ENCODE measurements at regions not wholly inside any gene's neighbourhood (a gene's known extent, or its start where the extent isn't known, plus 50 kb on each side); places are given as distances from the start of the nearest gene placed in this dataset.

DNA sequence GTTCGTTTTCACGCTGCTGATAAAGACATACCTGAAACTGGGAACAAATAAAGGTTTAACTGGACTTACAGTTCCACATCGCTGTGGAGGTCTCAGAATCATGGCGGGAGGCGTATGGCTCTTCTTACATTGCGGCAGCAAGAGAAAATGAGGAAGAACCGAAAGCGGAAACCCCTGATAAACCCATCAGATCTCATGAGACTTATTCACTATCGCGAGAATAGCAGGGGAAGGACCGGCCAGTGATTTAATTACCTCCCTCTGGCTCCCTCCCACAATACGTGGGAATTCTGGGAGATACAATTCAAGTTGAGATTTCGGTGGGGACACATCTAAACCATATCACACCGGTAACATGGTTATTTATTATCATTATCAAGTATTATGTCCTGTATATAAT lies 2204.5 kb downstream of the ARAP2 start:
- ChIA-PET POLR2A (no interaction called here), CTCF (no interaction called here)
- TF ChIP-seq, protein P1, sequence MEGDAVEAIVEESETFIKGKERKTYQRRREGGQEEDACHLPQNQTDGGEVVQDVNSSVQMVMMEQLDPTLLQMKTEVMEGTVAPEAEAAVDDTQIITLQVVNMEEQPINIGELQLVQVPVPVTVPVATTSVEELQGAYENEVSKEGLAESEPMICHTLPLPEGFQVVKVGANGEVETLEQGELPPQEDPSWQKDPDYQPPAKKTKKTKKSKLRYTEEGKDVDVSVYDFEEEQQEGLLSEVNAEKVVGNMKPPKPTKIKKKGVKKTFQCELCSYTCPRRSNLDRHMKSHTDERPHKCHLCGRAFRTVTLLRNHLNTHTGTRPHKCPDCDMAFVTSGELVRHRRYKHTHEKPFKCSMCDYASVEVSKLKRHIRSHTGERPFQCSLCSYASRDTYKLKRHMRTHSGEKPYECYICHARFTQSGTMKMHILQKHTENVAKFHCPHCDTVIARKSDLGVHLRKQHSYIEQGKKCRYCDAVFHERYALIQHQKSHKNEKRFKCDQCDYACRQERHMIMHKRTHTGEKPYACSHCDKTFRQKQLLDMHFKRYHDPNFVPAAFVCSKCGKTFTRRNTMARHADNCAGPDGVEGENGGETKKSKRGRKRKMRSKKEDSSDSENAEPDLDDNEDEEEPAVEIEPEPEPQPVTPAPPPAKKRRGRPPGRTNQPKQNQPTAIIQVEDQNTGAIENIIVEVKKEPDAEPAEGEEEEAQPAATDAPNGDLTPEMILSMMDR (IDR thresholded peaks at IDR 0.05; ENCODE audit: insufficient read depth, low read length, missing control alignments), result no peak
- H3K4me3 ChIP-seq (ENCODE audit: low read depth, low read length), result no peak overlapping the region
- DNase-seq (ENCODE audit: low read depth, low spot score), result no peak

DNA sequence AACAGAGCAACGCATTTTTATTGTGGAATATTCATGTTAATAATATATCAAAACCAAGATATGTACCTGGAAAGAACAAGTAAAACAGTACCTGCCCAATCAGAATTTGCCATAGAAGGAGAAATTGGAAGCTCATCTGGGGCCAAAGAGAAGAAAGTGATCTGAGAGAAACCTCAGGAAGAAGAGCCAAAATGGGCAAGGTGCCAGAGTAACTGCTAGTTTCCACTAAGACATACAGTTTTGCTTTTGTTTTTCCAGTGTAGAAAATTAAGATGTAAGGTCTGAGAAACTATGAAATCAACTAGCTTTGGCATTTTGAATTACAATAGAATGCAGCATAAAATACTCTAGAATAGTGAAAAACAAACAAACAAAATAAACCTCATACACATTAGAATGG lies 2201.2 kb downstream of the ARAP2 start:
- ChIA-PET POLR2A (no interaction called here), CTCF (no interaction called here)
- no peak overlapping the region for H3K4me3 ChIP-seq (ENCODE audit: low read depth, low read length)
- DNase-seq (ENCODE audit: low read depth, low spot score), result no peak
- TF ChIP-seq, protein P1 (IDR thresholded peaks at IDR 0.05; ENCODE audit: insufficient read depth, low read length, missing control alignments), result no peak

DNA sequence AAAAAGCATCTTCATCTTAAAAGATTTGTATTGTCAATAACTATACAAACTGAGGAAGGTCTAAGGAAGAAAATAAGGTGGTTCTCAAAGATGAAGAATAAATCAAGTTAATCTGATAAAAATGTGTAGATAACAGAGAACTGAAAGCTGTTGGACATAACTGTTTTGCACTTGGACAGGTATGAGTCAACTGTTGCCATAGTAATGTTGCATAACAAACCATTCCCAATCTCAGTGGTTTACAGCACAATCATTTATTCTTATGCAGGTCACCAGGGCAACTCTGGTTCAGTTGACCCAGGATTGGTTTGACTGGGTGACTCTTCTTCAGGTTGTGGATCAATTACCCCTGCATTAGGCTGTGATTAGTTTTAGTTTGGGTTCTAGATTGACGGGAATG lies 2197.7 kb downstream of the ARAP2 start:
- no peak for DNase-seq (ENCODE audit: low read depth, low spot score)
- no peak overlapping the region for H3K4me3 ChIP-seq (ENCODE audit: low read depth, low read length)
- POLR2A ChIA-PET, result no interaction called here
- TF ChIP-seq, protein P1 (IDR thresholded peaks at IDR 0.05; ENCODE audit: insufficient read depth, low read length, missing control alignments), result no peak
- CTCF ChIA-PET, result no interaction called here

DNA sequence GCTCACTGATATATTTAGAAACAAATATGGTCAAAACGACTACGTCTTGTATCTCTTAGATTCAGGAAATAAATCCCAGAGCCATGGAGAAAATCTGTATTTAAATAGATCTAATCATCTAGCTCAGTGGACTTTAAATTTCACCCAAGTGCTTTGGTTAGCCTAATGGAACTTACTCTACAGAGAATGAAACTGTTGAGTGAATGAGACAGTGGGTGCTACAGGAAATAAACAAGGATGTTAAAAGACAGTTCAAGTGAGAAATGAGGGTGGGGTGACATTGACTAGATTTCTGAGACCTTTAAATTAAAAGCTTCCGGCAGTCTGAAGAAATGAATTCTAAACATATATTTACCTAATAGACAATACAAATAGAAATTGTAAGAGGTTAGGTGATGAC lies 2197.0 kb downstream of the ARAP2 start:
- POLR2A ChIA-PET, result no interaction called here

DNA sequence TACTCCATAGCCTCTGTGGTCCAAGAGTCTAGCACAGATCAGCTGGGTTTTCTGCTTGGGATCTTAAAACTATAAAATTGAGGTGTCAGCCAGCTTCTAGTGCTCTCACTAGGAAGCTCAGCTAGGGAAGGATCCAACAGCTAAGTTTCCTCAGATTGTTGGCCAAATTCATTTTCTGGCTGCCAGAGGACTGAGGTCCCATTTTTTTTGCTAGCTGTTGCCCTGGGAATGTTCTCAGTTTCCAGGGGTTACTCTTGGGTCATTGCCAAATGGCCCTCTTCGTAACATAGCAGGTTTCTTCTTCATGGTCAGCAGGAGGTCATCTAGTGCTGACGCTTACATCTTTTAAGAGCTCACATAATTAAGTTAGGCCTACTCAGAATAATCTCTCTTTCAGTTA lies 2178.2 kb downstream of the ARAP2 start:
- TF ChIP-seq, protein P1 (IDR thresholded peaks at IDR 0.05; ENCODE audit: insufficient read depth, low read length, missing control alignments), result no peak
- H3K4me3 ChIP-seq (ENCODE audit: low read depth, low read length), result no peak overlapping the region
- no peak for DNase-seq (ENCODE audit: low read depth, low spot score)
- ChIA-PET POLR2A (no interaction called here), CTCF (no interaction called here)

More for the DNA sequence above, 2197.0 kb downstream of the ARAP2 start:
- no peak for DNase-seq (ENCODE audit: low read depth, low spot score)
- CTCF ChIA-PET, result no interaction called here
- TF ChIP-seq, protein P1 (IDR thresholded peaks at IDR 0.05; ENCODE audit: insufficient read depth, low read length, missing control alignments), result no peak
- no peak overlapping the region for H3K4me3 ChIP-seq (ENCODE audit: low read depth, low read length)

DNA sequence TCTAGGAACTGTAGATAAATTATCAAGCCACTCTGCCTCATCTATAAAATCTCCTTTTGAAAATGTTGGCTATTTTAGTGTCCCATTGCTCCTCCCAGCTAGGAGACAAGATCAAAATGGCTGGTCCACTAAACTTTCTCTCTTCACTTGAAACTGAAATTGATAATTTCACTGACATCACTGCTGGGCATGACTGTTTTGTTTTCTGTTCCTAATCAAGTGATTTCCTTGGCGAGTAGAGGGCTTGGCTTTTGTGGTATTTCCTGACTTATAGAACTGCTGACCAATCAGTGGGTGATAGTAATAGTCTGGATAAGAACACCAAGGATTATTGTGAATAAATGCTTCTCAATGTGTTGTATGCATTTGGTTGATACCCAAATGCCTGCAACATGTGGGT lies 2152.9 kb downstream of the ARAP2 start:
- ChIA-PET CTCF (no interaction called here), POLR2A (no interaction called here)
- no peak for DNase-seq (ENCODE audit: low read depth, low spot score)
- TF ChIP-seq, protein P1 (IDR thresholded peaks at IDR 0.05; ENCODE audit: insufficient read depth, low read length, missing control alignments), result no peak
- H3K4me3 ChIP-seq (ENCODE audit: low read depth, low read length), result no peak overlapping the region
